ENCODE measurements at regions not wholly inside any gene's neighbourhood (a gene's known extent, or its start where the extent isn't known, plus 50 kb on each side); places are given as distances from the start of the nearest gene placed in this dataset.

- no peaks in the 10 kb centered on the region for H3K9me3 ChIP-seq
- no peaks in the 10 kb centered on the region for H3K27me3 ChIP-seq
- TF ChIP-seq POLR2A (IDR thresholded peaks at IDR 0.05) (no peak), CTCF (IDR thresholded peaks at IDR 0.05 in 4 of 5, conservative IDR thresholded peaks at IDR 0.05 in 1 of 5) (no peak)
- no peaks in the 10 kb centered on the region for H3K36me3 ChIP-seq
- H3K27ac ChIP-seq: no peak overlapping the region
- H3K4me1 ChIP-seq: no peaks in the 10 kb centered on the region
- intact Hi-C loops (cut with DNase I; ENCODE audit: low total_unique reads): no loop called here
- H3K4me3 ChIP-seq: no peak overlapping the region
- in situ Hi-C loops (cut with MboI; ENCODE audit: low sequenced_read_pairs in 4 of 4): no loop called here
- ATAC-seq (no peak), DNase-seq (no peak)
Measured at GRCh38 chr9:24901319-24901718, 355.6 kb upstream of the IZUMO3 start.

- DNase-seq: no peak
Measured at GRCh38 chr9:24900179-24900578, 354.5 kb upstream of the IZUMO3 start.

GRCh38 chr9:24899463-24899862, 353.8 kb upstream of the IZUMO3 start:
- no peak for TF ChIP-seq CTCF (IDR thresholded peaks at IDR 0.05 in 4 of 5, conservative IDR thresholded peaks at IDR 0.05 in 1 of 5)
- no peak for TF ChIP-seq POLR2A (IDR thresholded peaks at IDR 0.05)
- no peak overlapping the region for H3K4me3 ChIP-seq
- in situ Hi-C loops (cut with MboI; ENCODE audit: low sequenced_read_pairs in 4 of 4) (no loop called here), intact Hi-C loops (cut with DNase I; ENCODE audit: low total_unique reads) (no loop called here)
- H3K36me3 ChIP-seq: no peaks in the 10 kb centered on the region
- H3K9me3 ChIP-seq: no peaks in the 10 kb centered on the region
- ATAC-seq (no peak), DNase-seq (no peak)
- H3K4me1 ChIP-seq: no peaks in the 10 kb centered on the region
- H3K27me3 ChIP-seq: no peaks in the 10 kb centered on the region
- H3K27ac ChIP-seq: no peak overlapping the region

More at GRCh38 chr9:24900179-24900578, 354.5 kb upstream of the IZUMO3 start:
- Histone ChIP-seq H3K4me3 (no peak overlapping the region), H3K27ac (no peak overlapping the region), H3K4me1 (no peaks in the 10 kb centered on the region), H3K27me3 (no peaks in the 10 kb centered on the region), H3K36me3 (no peaks in the 10 kb centered on the region), H3K9me3 (no peaks in the 10 kb centered on the region)
- in situ Hi-C loops (cut with MboI; ENCODE audit: low sequenced_read_pairs in 4 of 4) (no loop called here), intact Hi-C loops (cut with DNase I; ENCODE audit: low total_unique reads) (no loop called here)
- TF ChIP-seq POLR2A (IDR thresholded peaks at IDR 0.05) (no peak), CTCF (IDR thresholded peaks at IDR 0.05 in 4 of 5, conservative IDR thresholded peaks at IDR 0.05 in 1 of 5) (no peak)
- ATAC-seq: no peak

- ATAC-seq: no peak
Measured at GRCh38 chr9:24897826-24898225, 352.1 kb upstream of the IZUMO3 start.

More at GRCh38 chr9:24897826-24898225, 352.1 kb upstream of the IZUMO3 start:
- no peak for TF ChIP-seq CTCF (IDR thresholded peaks at IDR 0.05 in 4 of 5, conservative IDR thresholded peaks at IDR 0.05 in 1 of 5)
- no peak for TF ChIP-seq POLR2A (IDR thresholded peaks at IDR 0.05)
- Histone ChIP-seq H3K27ac (no peak overlapping the region), H3K4me3 (no peak overlapping the region), H3K9me3 (no peaks in the 10 kb centered on the region), H3K36me3 (no peaks in the 10 kb centered on the region), H3K27me3 (no peaks in the 10 kb centered on the region), H3K4me1 (no peaks in the 10 kb centered on the region)
- no peak for DNase-seq
- intact Hi-C loops (cut with DNase I; ENCODE audit: low total_unique reads): no loop called here
- in situ Hi-C loops (cut with MboI; ENCODE audit: low sequenced_read_pairs in 4 of 4): no loop called here

All from gastrocnemius medialis (tissue), 4 donors.